ENCODE measurements at regions not wholly inside any gene's neighbourhood (a gene's known extent, or its start where the extent isn't known, plus 50 kb on each side); places are given as distances from the start of the nearest gene placed in this dataset.

DNA sequence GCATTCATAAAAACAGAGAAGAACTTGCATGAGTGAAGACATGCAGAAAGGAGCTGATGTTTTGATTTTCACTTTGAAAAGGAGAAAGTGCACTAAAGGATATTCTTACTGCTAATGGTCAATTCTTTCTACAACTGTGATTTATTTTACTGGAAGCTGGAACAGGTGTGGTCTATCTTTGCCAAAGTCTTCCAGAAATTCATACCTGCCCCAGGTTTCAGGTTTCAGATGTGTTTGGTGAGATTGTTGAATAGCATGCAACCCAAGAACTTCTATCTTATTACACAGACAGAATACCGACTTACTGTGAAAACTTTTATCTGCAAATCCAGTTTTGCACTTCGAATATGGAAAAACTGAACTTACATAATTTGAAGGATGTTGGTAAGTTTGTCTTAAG, 388.3 kb downstream of the PDGFC start:
- TF ChIP-seq POLR2AphosphoS5 (IDR thresholded peaks at IDR 0.05; ENCODE audit: borderline replicate concordance, low read depth, low read length) (no peak), EZH2 (IDR thresholded peaks at IDR 0.05) (no peak), FOXP2 (optimal IDR thresholded peaks at IDR 0.05; ENCODE audit: control extremely low read depth, extremely low read length, insufficient read depth) (no peak)
